ENCODE measurements at regions not wholly inside any gene's neighbourhood (a gene's known extent, or its start where the extent isn't known, plus 50 kb on each side); places are given as distances from the start of the nearest gene placed in this dataset.

DNA sequence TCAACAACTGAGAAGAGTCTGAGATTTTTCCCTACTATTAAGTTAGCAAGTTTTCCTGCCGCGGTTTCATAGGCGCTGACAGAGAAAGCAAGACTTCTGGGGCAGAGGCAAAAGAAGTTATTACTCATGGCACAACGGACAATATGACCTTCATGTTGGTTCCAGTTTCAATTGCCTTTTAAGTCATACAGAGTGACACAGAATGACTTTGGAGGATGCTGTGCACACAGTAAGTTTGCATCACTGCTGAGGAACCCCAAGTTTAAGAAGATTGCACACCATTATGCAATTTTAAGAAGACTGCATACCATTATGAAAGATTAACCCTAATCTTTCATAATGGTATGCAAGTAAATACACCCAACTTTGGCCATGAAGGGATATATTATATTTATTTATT, 626.5 kb upstream of the CHORDC1 start:
- DNase-seq (ENCODE audit: low read depth): no peak

DNA sequence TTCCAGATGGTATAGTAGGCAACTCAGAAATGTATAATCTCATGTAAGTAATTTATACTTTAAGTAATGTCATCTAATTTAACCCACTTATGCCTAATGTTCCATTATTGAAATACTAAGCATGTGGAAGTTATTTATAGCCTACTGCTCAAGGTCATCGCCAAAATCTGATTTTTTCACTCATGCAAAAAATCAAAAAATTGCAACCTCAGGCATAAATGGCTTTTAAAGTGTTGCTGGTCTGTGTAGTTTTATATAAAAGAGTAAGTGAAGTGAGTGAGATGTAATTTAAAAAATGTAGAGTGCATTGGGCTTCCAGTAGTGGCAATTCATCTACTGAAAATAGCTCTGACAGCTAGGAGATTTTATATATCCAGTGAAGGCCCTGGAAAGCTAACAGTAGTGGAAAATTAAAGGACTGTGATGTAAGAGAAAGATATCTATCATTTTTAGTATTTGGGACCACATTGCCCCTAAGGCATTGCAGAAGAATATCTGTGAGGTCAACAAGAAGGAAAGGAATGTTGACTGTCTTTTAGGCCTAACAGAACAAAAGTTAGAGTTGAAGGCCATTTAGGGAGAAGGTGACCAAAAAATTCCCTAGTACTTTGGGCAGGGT, 624.5 kb upstream of the CHORDC1 start:
- DNase-seq (ENCODE audit: low read depth): no peak

- no peak for DNase-seq (ENCODE audit: low read depth)
These were observed 623.8 kb upstream of the CHORDC1 start for GRCh38 chr11:90846628-90847027.

- no peak for DNase-seq (ENCODE audit: low read depth)
These were observed 623.0 kb upstream of the CHORDC1 start for GRCh38 chr11:90845799-90846198.

- DNase-seq (ENCODE audit: low read depth): no peak
These were observed 622.3 kb upstream of the CHORDC1 start for GRCh38 chr11:90845126-90845525.

DNA sequence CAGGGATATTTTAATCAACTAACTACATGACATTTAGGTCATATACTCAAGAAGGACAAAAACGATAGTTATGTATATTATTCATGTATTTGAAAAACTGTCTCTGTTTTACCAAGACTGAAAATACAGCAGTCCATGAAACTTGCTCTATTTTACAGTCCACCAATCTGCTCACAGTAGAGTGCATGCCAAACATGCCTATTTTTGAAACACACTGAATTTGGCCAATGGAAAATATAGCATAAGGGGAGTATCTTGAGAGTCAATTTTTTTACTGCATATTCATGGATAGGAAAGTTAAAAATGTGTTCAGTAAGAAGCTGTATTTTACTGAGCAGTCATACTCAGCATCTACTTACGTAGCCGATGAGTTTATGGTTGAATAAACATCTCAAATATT, 621.2 kb upstream of the CHORDC1 start:
- no peak for DNase-seq (ENCODE audit: low read depth)

DNA sequence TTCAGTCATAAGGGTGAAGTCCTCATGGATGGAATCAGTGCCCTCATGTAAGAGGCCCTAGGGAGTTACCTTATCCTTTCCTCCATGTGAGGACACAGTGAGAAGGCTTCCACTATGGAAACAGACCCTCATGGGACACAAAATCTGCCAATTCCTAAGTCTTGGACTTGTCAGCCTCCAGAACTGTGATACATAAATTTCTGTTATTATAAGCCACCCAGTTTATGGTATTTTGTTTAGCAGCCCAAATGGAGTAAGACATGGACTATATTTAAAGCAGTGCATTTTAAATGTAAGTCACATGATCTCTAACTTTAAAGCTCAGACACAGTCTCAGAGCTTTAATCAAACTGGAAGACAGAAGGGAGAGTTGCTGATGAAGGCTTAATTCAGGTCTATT, 619.8 kb upstream of the CHORDC1 start:
- DNase-seq (ENCODE audit: low read depth): no peak

DNA sequence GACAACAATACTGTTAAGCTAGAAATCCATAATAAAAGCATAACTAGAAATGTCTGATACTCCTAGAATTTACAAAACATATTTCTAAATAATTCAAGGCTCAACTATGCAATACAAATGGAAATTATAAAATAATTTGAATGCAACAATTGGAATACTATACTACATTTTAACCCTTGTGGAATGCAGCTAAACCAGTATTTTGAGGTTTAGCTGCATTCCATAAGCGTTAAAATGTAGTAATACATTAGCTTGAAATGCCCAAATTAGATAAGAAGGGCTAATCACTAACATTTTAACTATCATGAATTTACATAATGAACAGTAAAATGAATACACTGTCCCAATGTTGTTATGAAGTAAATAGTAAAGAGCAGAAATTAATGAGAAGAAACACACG, 617.2 kb upstream of the CHORDC1 start:
- no peak for DNase-seq (ENCODE audit: low read depth)

- no peak for DNase-seq (ENCODE audit: low read depth)
These were observed 613.2 kb upstream of the CHORDC1 start for GRCh38 chr11:90836031-90836430.

- DNase-seq (ENCODE audit: low read depth): no peak
These were observed 600.6 kb upstream of the CHORDC1 start for GRCh38 chr11:90823446-90823845.

- DNase-seq (ENCODE audit: low read depth): no peak
These were observed 600.1 kb upstream of the CHORDC1 start for GRCh38 chr11:90822996-90823395.

DNA sequence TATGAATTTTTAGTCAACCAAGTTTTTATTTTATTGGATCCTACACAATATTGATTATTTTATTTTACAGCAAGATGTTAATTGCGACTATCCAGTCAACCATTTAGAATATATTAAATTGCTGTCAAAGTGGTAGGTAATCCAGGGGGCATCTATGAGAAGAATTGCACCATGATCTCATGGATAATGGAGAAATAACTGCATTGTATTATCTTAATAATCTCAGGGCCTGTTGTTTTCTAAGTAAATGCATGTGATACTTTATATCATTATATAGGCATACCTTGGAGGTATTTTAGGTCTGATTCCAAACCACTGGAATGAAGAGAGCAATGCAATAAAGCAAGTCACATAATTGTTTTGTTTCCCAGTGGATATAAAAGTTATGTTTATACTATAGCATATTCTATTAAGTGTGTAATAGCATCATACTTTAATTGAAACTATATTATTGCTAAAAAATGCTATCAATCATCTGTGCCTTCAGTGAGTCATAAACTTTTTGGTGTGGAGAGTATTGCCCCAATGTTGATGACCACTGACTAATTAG, 595.4 kb upstream of the CHORDC1 start:
- DNase-seq (ENCODE audit: low read depth): no peak

- no peak for DNase-seq (ENCODE audit: low read depth)
These were observed 586.7 kb upstream of the CHORDC1 start for GRCh38 chr11:90809581-90809980.

GRCh38 chr11:90805172-90805571, 582.3 kb upstream of the CHORDC1 start:
- no peak for DNase-seq (ENCODE audit: low read depth)

GRCh38 chr11:90803831-90804230, 581.0 kb upstream of the CHORDC1 start:
- DNase-seq (ENCODE audit: low read depth): no peak

GRCh38 chr11:90803366-90803765, 580.5 kb upstream of the CHORDC1 start:
- DNase-seq (ENCODE audit: low read depth): no peak

- DNase-seq (ENCODE audit: low read depth): no peak
These were observed 575.9 kb upstream of the CHORDC1 start for GRCh38 chr11:90798769-90799168.

- DNase-seq (ENCODE audit: low read depth): no peak
These were observed 572.9 kb upstream of the CHORDC1 start for GRCh38 chr11:90795746-90796145.

DNA sequence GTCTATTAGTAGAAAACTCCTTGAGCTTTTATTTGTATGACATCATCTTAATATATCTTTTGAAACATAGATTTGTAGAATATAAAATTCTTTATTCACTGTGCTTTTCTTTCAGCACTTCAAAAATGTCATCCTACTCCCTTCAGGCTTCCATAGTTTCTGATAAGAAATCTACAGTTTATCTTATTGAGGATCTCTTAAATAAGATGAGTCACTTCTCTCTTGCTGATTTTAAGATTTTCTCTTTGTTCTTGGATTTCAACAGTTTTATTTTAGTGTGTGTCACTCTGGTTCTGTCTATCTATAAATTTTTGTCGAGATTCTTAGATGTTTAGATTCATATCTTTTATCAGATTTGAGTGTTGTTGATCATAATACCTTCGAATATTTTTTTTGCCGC, 566.1 kb upstream of the CHORDC1 start:
- no peak for DNase-seq (ENCODE audit: low read depth)

DNA sequence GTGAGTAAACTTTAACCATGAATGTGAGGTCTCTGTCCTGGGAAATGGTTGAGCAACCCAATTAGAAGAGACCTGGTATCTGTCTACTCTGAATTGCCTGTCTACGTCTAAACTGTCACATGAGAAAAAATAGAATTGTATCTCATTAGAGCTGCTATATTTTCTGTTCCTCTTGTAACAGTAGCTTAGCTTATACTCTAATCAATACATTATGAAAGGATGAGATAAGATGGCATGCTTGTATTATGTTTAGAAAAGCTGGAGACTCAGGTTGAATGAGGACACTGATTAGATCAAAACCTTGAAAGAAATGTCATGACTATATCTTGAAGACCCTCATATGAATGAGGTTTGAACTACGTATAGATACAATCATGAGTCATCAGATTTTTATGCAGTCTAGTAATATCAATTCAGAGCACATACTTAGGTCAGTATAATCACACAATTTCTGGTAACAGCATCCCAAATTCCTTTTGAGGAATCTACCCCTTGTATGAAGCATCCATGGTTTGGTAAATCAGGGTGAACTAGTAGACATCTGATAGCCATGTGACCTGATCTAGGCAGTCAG, 561.5 kb upstream of the CHORDC1 start:
- DNase-seq (ENCODE audit: low read depth): no peak

- DNase-seq (ENCODE audit: low read depth): no peak
These were observed 560.3 kb upstream of the CHORDC1 start for GRCh38 chr11:90783111-90783510.

GRCh38 chr11:90779098-90779497, 556.2 kb upstream of the CHORDC1 start:
- DNase-seq (ENCODE audit: low read depth): no peak

DNA sequence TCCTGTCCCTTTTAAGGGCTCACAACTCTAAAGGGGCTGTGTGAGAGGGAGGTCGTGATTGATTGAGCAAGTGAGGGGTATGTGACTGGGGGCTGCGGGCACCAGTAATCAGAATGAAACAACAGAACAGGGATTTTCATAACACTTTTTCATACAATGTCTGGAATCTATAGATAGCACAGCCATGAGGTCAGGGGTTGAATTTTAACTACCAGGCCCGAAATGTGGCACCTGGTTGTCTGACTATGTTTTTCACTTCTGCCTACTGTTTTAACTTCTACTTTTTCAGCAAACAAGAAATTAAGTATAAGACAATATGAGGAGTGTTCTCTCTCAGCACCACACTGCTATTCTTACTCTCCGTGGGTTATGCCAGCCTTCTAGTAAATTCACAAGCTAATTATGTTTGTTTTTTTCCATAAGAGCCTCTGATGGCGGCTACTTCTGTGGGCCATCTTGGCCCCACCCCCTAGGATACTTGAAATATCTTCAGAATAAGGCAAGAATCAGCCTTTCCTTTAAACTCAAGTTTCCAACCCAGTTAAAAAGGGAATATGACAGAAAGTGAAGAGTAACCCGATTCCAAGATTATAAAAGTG, 552.8 kb upstream of the CHORDC1 start:
- no peak for DNase-seq (ENCODE audit: low read depth)

Measured in activated T-cell treated with anti-CD3 and anti-CD28 coated beads for 48 hours (primary cell).